ENCODE measurements at regions not wholly inside any gene's neighbourhood (a gene's known extent, or its start where the extent isn't known, plus 50 kb on each side); places are given as distances from the start of the nearest gene placed in this dataset.

- Histone ChIP-seq H3K9me1 (ENCODE audit: control insufficient read depth, extremely low read depth, insufficient read depth, low read length) (no peaks in the 10 kb centered on the region), H3K27me3 (ENCODE audit: control insufficient read depth, extremely low read depth, insufficient read depth, low read length) (no peaks in the 10 kb centered on the region), H3K4me2 (ENCODE audit: control insufficient read depth, extremely low read depth, insufficient read depth, low read depth, low read length) (no peak overlapping the region), H3K4me1 (ENCODE audit: control insufficient read depth, extremely low read depth, insufficient read depth, low read length) (no peaks in the 10 kb centered on the region), H2AFZ (ENCODE audit: control insufficient read depth, low read length) (no peak overlapping the region), H3K9ac (ENCODE audit: control insufficient read depth, extremely low read depth, insufficient read depth, low read length) (no peak overlapping the region), H3K27ac (ENCODE audit: control insufficient read depth, insufficient read depth, low read length) (no peak overlapping the region), H3K36me3 (ENCODE audit: control insufficient read depth in 2 of 2, extremely low read depth in 1 of 2, insufficient read depth in 2 of 2, low read length in 2 of 2) (no peaks in the 10 kb centered on the region), H3K9me3 (ENCODE audit: control insufficient read depth, low read depth, low read length) (no peaks in the 10 kb centered on the region), H3K4me3 (ENCODE audit: control insufficient read depth in 2 of 3, extremely low read depth in 1 of 3, insufficient read depth in 2 of 3, low read depth in 1 of 3, low read length in 3 of 3) (no peak overlapping the region), H3K79me2 (ENCODE audit: control insufficient read depth, insufficient read depth, low read length) (no peaks in the 10 kb centered on the region), H4K20me1 (ENCODE audit: control insufficient read depth, extremely low read depth, insufficient read depth, low read length) (no peaks in the 10 kb centered on the region)
- dilution Hi-C loops (cut with MboI; ENCODE audit: extremely low pct_ligation_motif_present, low sequenced_read_pairs), result no loop called here
- DNase-seq (ENCODE audit: low read depth, low spot score) (no peak), FAIRE-seq (no peak)
- no peak for TF ChIP-seq CTCF (optimal IDR thresholded peaks at IDR 0.05 in 1 of 3, IDR thresholded peaks at IDR 0.05 in 1 of 3, conservative IDR thresholded peaks at IDR 0.05 in 1 of 3; ENCODE audit: extremely low read depth in 1 of 3, insufficient read depth in 2 of 3, low read length in 3 of 3)
- no peak for TF ChIP-seq EZH2 (IDR thresholded peaks at IDR 0.05; ENCODE audit: low read length)
These were observed 314.5 kb upstream of the ACO1 start for GRCh38 chr9:32069969-32070368.

GRCh38 chr9:32072570-32072969 is 311.9 kb upstream of the ACO1 start:
- Histone ChIP-seq H3K79me2 (ENCODE audit: control insufficient read depth, insufficient read depth, low read length) (no peaks in the 10 kb centered on the region), H3K27ac (ENCODE audit: control insufficient read depth, insufficient read depth, low read length) (no peak overlapping the region), H3K27me3 (ENCODE audit: control insufficient read depth, extremely low read depth, insufficient read depth, low read length) (no peaks in the 10 kb centered on the region), H3K4me1 (ENCODE audit: control insufficient read depth, extremely low read depth, insufficient read depth, low read length) (no peaks in the 10 kb centered on the region), H3K4me2 (ENCODE audit: control insufficient read depth, extremely low read depth, insufficient read depth, low read depth, low read length) (no peak overlapping the region), H3K4me3 (ENCODE audit: control insufficient read depth in 2 of 3, extremely low read depth in 1 of 3, insufficient read depth in 2 of 3, low read depth in 1 of 3, low read length in 3 of 3) (no peak overlapping the region), H3K9me1 (ENCODE audit: control insufficient read depth, extremely low read depth, insufficient read depth, low read length) (no peaks in the 10 kb centered on the region), H2AFZ (ENCODE audit: control insufficient read depth, low read length) (no peak overlapping the region), H3K9ac (ENCODE audit: control insufficient read depth, extremely low read depth, insufficient read depth, low read length) (no peak overlapping the region), H4K20me1 (ENCODE audit: control insufficient read depth, extremely low read depth, insufficient read depth, low read length) (no peaks in the 10 kb centered on the region), H3K36me3 (ENCODE audit: control insufficient read depth in 2 of 2, extremely low read depth in 1 of 2, insufficient read depth in 2 of 2, low read length in 2 of 2) (no peaks in the 10 kb centered on the region), H3K9me3 (ENCODE audit: control insufficient read depth, low read depth, low read length) (no peaks in the 10 kb centered on the region)
- TF ChIP-seq CTCF (optimal IDR thresholded peaks at IDR 0.05 in 1 of 3, IDR thresholded peaks at IDR 0.05 in 1 of 3, conservative IDR thresholded peaks at IDR 0.05 in 1 of 3; ENCODE audit: extremely low read depth in 1 of 3, insufficient read depth in 2 of 3, low read length in 3 of 3) (no peak), EZH2 (IDR thresholded peaks at IDR 0.05; ENCODE audit: low read length) (no peak)
- dilution Hi-C loops (cut with MboI; ENCODE audit: extremely low pct_ligation_motif_present, low sequenced_read_pairs), result no loop called here
- DNase-seq (ENCODE audit: low read depth, low spot score), result no peak
- no peak for FAIRE-seq

All from keratinocyte (primary cell).